Nephron progenitor cell (in vitro differentiated cells): ENCODE measurements at regions not wholly inside any gene's neighbourhood (a gene's known extent, or its start where the extent isn't known, plus 50 kb on each side); places are given as distances from the start of the nearest gene placed in this dataset.

ENCODE experiments used
- DNase-seq: peaks from one replicate; pipeline ENCODE4 v3.0.0; 2021
- H3K27ac Mint-ChIP-seq: 2 replicates; pipeline ENCODE4 v1.8.0; 2021; ENCODE audit warnings: mild to moderate bottlenecking, moderate library complexity, mixed read lengths
- H3K27me3 Mint-ChIP-seq: 2 replicates; pipeline ENCODE4 v1.8.0; 2021; ENCODE audit warnings: mild to moderate bottlenecking, low read depth, mixed read lengths; ENCODE audit not compliant: poor library complexity
- H3K36me3 Mint-ChIP-seq: 2 replicates; pipeline ENCODE4 v1.8.0; 2021; ENCODE audit warnings: low read depth, mixed read lengths
- H3K4me1 Mint-ChIP-seq: 2 replicates; pipeline ENCODE4 v1.8.0; 2021; ENCODE audit warnings: mixed read lengths
- H3K4me3 Mint-ChIP-seq: 2 replicates; pipeline ENCODE4 v1.8.0; 2021; ENCODE audit warnings: mild to moderate bottlenecking, moderate library complexity, mixed read lengths
- H3K9me3 Mint-ChIP-seq: 2 replicates; pipeline ENCODE4 v1.8.0; 2021; ENCODE audit warnings: mild to moderate bottlenecking, moderate library complexity, mixed read lengths
- TF ChIP-seq, protein P1 (sequence below): fragments of 200-600 bp; sonication (generic); IDR thresholded peaks from 2 replicates; pipeline ENCODE4 v1.5.0; 2021; ENCODE audit warnings: antibody characterized with exemption

- Mint-ChIP-seq H3K27ac (no peak overlapping the region), H3K4me3 (no peak overlapping the region), H3K36me3 (no peaks in the 10 kb centered on the region), H3K4me1 (no peaks in the 10 kb centered on the region), H3K27me3 (no peaks in the 10 kb centered on the region), H3K9me3 (no peaks in the 10 kb centered on the region)
- TF ChIP-seq, protein P1, sequence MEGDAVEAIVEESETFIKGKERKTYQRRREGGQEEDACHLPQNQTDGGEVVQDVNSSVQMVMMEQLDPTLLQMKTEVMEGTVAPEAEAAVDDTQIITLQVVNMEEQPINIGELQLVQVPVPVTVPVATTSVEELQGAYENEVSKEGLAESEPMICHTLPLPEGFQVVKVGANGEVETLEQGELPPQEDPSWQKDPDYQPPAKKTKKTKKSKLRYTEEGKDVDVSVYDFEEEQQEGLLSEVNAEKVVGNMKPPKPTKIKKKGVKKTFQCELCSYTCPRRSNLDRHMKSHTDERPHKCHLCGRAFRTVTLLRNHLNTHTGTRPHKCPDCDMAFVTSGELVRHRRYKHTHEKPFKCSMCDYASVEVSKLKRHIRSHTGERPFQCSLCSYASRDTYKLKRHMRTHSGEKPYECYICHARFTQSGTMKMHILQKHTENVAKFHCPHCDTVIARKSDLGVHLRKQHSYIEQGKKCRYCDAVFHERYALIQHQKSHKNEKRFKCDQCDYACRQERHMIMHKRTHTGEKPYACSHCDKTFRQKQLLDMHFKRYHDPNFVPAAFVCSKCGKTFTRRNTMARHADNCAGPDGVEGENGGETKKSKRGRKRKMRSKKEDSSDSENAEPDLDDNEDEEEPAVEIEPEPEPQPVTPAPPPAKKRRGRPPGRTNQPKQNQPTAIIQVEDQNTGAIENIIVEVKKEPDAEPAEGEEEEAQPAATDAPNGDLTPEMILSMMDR = no peak
- no peak for DNase-seq
These were observed 323.9 kb downstream of the LRIG3 start for GRCh38 chr12:58596381-58596780.

GRCh38 chr12:58601529-58601928 is 318.8 kb downstream of the LRIG3 start:
- H3K36me3 Mint-ChIP-seq = no peaks in the 10 kb centered on the region
- H3K27me3 Mint-ChIP-seq = peaks cover 3% of the 10 kb centered on the region
- TF ChIP-seq, protein P1 = no peak
- no peak overlapping the region for H3K27ac Mint-ChIP-seq
- peaks cover 4% of the 10 kb centered on the region for H3K9me3 Mint-ChIP-seq
- no peaks in the 10 kb centered on the region for H3K4me1 Mint-ChIP-seq
- H3K4me3 Mint-ChIP-seq = no peak overlapping the region
- no peak for DNase-seq

DNA sequence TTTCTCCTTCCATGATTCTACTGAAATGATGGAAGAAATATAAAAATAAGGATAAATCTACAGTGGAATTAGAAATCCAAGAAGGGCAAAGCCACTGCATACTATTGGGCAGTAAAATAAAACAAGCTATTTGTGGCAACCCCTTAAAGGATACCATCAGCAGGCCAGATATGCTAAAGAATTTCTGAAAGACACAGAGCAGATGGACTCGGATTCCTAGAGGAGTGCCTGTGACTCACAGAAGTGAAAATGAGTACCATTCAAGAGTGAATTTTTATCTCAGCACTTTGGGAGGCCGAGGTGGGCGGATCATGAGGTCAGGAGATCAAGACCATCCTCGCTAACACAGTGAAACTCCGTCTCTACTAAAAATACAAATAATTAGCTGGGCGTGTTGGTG is 318.1 kb downstream of the LRIG3 start:
- H3K27ac Mint-ChIP-seq = no peak overlapping the region
- TF ChIP-seq, protein P1 = no peak
- H3K4me1 Mint-ChIP-seq = no peaks in the 10 kb centered on the region
- no peak for DNase-seq
- peaks cover 3% of the 10 kb centered on the region for H3K27me3 Mint-ChIP-seq
- H3K4me3 Mint-ChIP-seq = no peak overlapping the region
- peaks cover 4% of the 10 kb centered on the region for H3K9me3 Mint-ChIP-seq
- H3K36me3 Mint-ChIP-seq = no peaks in the 10 kb centered on the region

- no peak for DNase-seq
- TF ChIP-seq, protein P1 = no peak
- Mint-ChIP-seq H3K9me3 (peaks cover 4% of the 10 kb centered on the region), H3K27ac (no peak overlapping the region), H3K4me3 (no peak overlapping the region), H3K27me3 (peaks cover 6% of the 10 kb centered on the region), H3K4me1 (no peaks in the 10 kb centered on the region), H3K36me3 (no peaks in the 10 kb centered on the region)
These were observed 317.6 kb downstream of the LRIG3 start for GRCh38 chr12:58602736-58603135.

DNA sequence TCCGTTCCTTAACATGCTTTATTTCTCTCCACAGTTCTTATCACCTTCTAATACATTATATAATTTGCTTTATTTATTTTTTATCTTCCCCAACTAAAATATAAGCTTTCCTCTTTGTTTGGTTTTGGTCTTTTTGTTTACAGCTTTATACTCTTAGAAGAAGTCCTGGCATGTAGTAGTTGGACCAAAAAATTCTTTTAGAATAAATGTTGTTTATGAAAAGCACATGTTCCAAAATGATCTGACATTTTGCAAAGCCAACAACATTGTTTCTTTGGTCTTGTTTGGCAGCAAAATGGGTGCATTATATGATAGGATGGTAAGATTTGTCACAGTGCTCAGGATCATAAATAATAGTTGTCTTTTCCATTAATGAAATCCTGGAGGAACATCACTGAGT is 312.5 kb downstream of the LRIG3 start:
- no peaks in the 10 kb centered on the region for H3K36me3 Mint-ChIP-seq
- no peak overlapping the region for H3K27ac Mint-ChIP-seq
- peaks cover 4% of the 10 kb centered on the region for H3K9me3 Mint-ChIP-seq
- no peaks in the 10 kb centered on the region for H3K4me1 Mint-ChIP-seq
- peaks cover 6% of the 10 kb centered on the region for H3K27me3 Mint-ChIP-seq
- no peak overlapping the region for H3K4me3 Mint-ChIP-seq
- no peak for DNase-seq
- TF ChIP-seq, protein P1 = no peak

DNA sequence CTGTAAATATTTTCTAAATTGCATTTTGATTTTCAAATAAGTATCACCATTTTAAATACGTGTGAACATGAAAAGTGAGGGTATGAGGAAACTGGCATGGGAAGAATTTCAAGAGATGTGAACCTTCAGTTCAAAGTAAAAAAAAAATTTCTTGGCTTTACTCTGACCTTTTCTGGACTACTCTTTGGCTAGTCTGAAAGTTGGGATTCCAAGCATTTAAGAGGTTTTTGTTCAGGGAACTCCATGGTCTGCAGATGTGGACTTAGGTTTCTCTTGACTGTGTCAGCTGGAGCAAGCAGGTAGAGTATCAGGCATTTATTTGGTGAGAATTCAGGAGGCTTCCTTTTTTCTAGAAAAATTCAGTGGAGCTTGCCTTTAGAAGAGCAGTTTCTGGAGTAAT is 311.6 kb downstream of the LRIG3 start:
- H3K27ac Mint-ChIP-seq = no peak overlapping the region
- no peak overlapping the region for H3K4me3 Mint-ChIP-seq
- no peaks in the 10 kb centered on the region for H3K36me3 Mint-ChIP-seq
- H3K27me3 Mint-ChIP-seq = peaks cover 6% of the 10 kb centered on the region
- H3K9me3 Mint-ChIP-seq = peaks cover 4% of the 10 kb centered on the region
- DNase-seq = no peak
- no peaks in the 10 kb centered on the region for H3K4me1 Mint-ChIP-seq
- TF ChIP-seq, protein P1 = no peak
